ENCODE measurements at regions not wholly inside any gene's neighbourhood (a gene's known extent, or its start where the extent isn't known, plus 50 kb on each side); places are given as distances from the start of the nearest gene placed in this dataset.

- H3K79me2 ChIP-seq (replicated peaks; ENCODE audit: insufficient read depth, low read length), result no peaks in the 10 kb centered on the region
- H4K20me1 ChIP-seq (ENCODE audit: insufficient read depth), result no peaks in the 10 kb centered on the region
- no peaks in the 10 kb centered on the region for H3K9me3 ChIP-seq (ENCODE audit: low read length)
- no peak for TF ChIP-seq SMC3 (conservative IDR thresholded peaks at IDR 0.05; ENCODE audit: poor library complexity)
- TF ChIP-seq, protein P1, sequence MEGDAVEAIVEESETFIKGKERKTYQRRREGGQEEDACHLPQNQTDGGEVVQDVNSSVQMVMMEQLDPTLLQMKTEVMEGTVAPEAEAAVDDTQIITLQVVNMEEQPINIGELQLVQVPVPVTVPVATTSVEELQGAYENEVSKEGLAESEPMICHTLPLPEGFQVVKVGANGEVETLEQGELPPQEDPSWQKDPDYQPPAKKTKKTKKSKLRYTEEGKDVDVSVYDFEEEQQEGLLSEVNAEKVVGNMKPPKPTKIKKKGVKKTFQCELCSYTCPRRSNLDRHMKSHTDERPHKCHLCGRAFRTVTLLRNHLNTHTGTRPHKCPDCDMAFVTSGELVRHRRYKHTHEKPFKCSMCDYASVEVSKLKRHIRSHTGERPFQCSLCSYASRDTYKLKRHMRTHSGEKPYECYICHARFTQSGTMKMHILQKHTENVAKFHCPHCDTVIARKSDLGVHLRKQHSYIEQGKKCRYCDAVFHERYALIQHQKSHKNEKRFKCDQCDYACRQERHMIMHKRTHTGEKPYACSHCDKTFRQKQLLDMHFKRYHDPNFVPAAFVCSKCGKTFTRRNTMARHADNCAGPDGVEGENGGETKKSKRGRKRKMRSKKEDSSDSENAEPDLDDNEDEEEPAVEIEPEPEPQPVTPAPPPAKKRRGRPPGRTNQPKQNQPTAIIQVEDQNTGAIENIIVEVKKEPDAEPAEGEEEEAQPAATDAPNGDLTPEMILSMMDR (IDR thresholded peaks at IDR 0.05; ENCODE audit: poor library complexity, severe bottlenecking), result no peak
- TF ChIP-seq, protein P2, sequence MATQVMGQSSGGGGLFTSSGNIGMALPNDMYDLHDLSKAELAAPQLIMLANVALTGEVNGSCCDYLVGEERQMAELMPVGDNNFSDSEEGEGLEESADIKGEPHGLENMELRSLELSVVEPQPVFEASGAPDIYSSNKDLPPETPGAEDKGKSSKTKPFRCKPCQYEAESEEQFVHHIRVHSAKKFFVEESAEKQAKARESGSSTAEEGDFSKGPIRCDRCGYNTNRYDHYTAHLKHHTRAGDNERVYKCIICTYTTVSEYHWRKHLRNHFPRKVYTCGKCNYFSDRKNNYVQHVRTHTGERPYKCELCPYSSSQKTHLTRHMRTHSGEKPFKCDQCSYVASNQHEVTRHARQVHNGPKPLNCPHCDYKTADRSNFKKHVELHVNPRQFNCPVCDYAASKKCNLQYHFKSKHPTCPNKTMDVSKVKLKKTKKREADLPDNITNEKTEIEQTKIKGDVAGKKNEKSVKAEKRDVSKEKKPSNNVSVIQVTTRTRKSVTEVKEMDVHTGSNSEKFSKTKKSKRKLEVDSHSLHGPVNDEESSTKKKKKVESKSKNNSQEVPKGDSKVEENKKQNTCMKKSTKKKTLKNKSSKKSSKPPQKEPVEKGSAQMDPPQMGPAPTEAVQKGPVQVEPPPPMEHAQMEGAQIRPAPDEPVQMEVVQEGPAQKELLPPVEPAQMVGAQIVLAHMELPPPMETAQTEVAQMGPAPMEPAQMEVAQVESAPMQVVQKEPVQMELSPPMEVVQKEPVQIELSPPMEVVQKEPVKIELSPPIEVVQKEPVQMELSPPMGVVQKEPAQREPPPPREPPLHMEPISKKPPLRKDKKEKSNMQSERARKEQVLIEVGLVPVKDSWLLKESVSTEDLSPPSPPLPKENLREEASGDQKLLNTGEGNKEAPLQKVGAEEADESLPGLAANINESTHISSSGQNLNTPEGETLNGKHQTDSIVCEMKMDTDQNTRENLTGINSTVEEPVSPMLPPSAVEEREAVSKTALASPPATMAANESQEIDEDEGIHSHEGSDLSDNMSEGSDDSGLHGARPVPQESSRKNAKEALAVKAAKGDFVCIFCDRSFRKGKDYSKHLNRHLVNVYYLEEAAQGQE (IDR thresholded peaks at IDR 0.05; ENCODE audit: borderline replicate concordance), result no peak
- no peak for TF ChIP-seq EZH2 (IDR thresholded peaks at IDR 0.05; ENCODE audit: borderline replicate concordance, insufficient read depth, low read length, poor library complexity, severe bottlenecking)
- no peak for TF ChIP-seq RAD21 (conservative IDR thresholded peaks at IDR 0.05)
- no peak for TF ChIP-seq MXI1 (conservative IDR thresholded peaks at IDR 0.05; ENCODE audit: poor library complexity, severe bottlenecking)
- TF ChIP-seq EP300 (conservative IDR thresholded peaks at IDR 0.05; ENCODE audit: poor library complexity, severe bottlenecking), result no peak
- no peak overlapping the region for H2AFZ ChIP-seq (ENCODE audit: low read depth, low read length)
- H3K36me3 ChIP-seq (ENCODE audit: insufficient read depth, low read length), result no peaks in the 10 kb centered on the region
- H3K9me2 ChIP-seq (ENCODE audit: insufficient read depth, low read length), result no peaks in the 10 kb centered on the region
- H3K27me3 ChIP-seq (ENCODE audit: insufficient read depth, low read depth, low read length), result no peaks in the 10 kb centered on the region
- no peak overlapping the region for H3K4me3 ChIP-seq (ENCODE audit: low read length)
- H3K9ac ChIP-seq (ENCODE audit: low read length), result no peak overlapping the region
- H3K27ac ChIP-seq (ENCODE audit: low read length), result no peak overlapping the region
- H3F3A ChIP-seq (ENCODE audit: insufficient read depth, low read length, poor library complexity, severe bottlenecking), result no peaks in the 10 kb centered on the region
- no peak overlapping the region for H3K4me2 ChIP-seq (ENCODE audit: low read length)
Observed at GRCh38 chr5:5587474-5587873, 165.0 kb downstream of the ICE1 start.

GRCh38 chr5:5586721-5587120 lies 164.2 kb downstream of the ICE1 start:
- Histone ChIP-seq H3K9me3 (ENCODE audit: low read length) (no peaks in the 10 kb centered on the region), H3K4me3 (ENCODE audit: low read length) (no peak overlapping the region), H3K9me2 (ENCODE audit: insufficient read depth, low read length) (no peaks in the 10 kb centered on the region), H3K27me3 (ENCODE audit: insufficient read depth, low read depth, low read length) (no peaks in the 10 kb centered on the region), H3F3A (ENCODE audit: insufficient read depth, low read length, poor library complexity, severe bottlenecking) (no peaks in the 10 kb centered on the region), H3K27ac (ENCODE audit: low read length) (no peak overlapping the region), H3K9ac (ENCODE audit: low read length) (no peak overlapping the region), H3K4me2 (ENCODE audit: low read length) (no peak overlapping the region), H3K36me3 (ENCODE audit: insufficient read depth, low read length) (no peaks in the 10 kb centered on the region), H2AFZ (ENCODE audit: low read depth, low read length) (no peak overlapping the region), H3K79me2 (replicated peaks; ENCODE audit: insufficient read depth, low read length) (no peaks in the 10 kb centered on the region), H4K20me1 (ENCODE audit: insufficient read depth) (no peaks in the 10 kb centered on the region)
- TF ChIP-seq TAF1 (IDR thresholded peaks at IDR 0.05; ENCODE audit: low read depth) (no peak), MXI1 (conservative IDR thresholded peaks at IDR 0.05; ENCODE audit: poor library complexity, severe bottlenecking) (no peak), RAD21 (conservative IDR thresholded peaks at IDR 0.05) (no peak), POLR2AphosphoS5 (IDR thresholded peaks at IDR 0.05) (no peak), EZH2 (IDR thresholded peaks at IDR 0.05; ENCODE audit: borderline replicate concordance, insufficient read depth, low read length, poor library complexity, severe bottlenecking) (no peak), SMC3 (conservative IDR thresholded peaks at IDR 0.05; ENCODE audit: poor library complexity) (no peak), EP300 (conservative IDR thresholded peaks at IDR 0.05; ENCODE audit: poor library complexity, severe bottlenecking) (no peak)
- TF ChIP-seq, protein P1 (IDR thresholded peaks at IDR 0.05; ENCODE audit: poor library complexity, severe bottlenecking), result no peak
- TF ChIP-seq, protein P2 (IDR thresholded peaks at IDR 0.05; ENCODE audit: borderline replicate concordance), result no peak

Data from neural cell (in vitro differentiated cells).